Pancreas (tissue), 10 donors: ENCODE measurements at regions not wholly inside any gene's neighbourhood (a gene's known extent, or its start where the extent isn't known, plus 50 kb on each side); places are given as distances from the start of the nearest gene placed in this dataset.

Experiments used
- ATAC-seq, 4 donors: fragments of 200-7000 bp; cut with Tn5 transposase; one replicate each; pipeline versions ENCODE4 v1.8.0 to v1.9.1; 2020; ENCODE audit warnings: mild to moderate bottlenecking in 4 of 4, moderate library complexity in 4 of 4
- DNase-seq, 6 donors: peaks; one replicate each; pipeline ENCODE4 v3.0.0-alpha.2; 2020
- FAIRE-seq: peaks from 2 replicates; lab custom pipeline; 2012; peaks lifted over from hg19 to GRCh38; lab: Jason Lieb, UNC
- H3K27ac ChIP-seq, 4 donors: fragments of 200-600 bp; sonication (generic); 1 replicate in 3 of 4; 2 replicates in 1 of 4; pipeline versions ENCODE4 v1.5.0 to v1.8.0; 2020
- H3K27me3 ChIP-seq, 4 donors: fragments of 200-600 bp; one replicate each; pipeline ENCODE4 v1.8.0; 2021
- H3K36me3 ChIP-seq, 3 donors: fragments of 200-600 bp; sonication (generic) in 1 of 3; one replicate each; pipeline versions ENCODE4 v1.5.0 to v1.8.0; 2020 to 2021
- H3K4me1 ChIP-seq, 3 donors: fragments of 200-600 bp; one replicate each; pipeline ENCODE4 v1.8.0; 2021
- H3K4me3 ChIP-seq, 4 donors: fragments of 200-600 bp; sonication (generic) in 2 of 4; one replicate each; pipeline versions ENCODE4 v1.5.0 to v1.8.0; 2020 to 2021
- H3K9me3 ChIP-seq, 4 donors: fragments of 200-600 bp; one replicate each; pipeline ENCODE4 v1.8.0; 2021
- WGBS, 2 donors: extraction: QIAGEN DNeasy Blood & Tissue Kit; methylation state at CpG; one replicate each; pipeline ENCODE4 v1.1.7; 2013; 5-methylcytosine and 5-hydroxymethylcytosine counted together
- intact Hi-C, 3 donors: fragments of 100-400 bp; cut with DNase I; formaldehyde crosslinking; loops; one replicate each; pipeline versions ENCODE4 v1.11.1 to v1.14.2; 2022
- TF ChIP-seq, protein P1 (sequence below), 4 donors: fragments of 200-600 bp; sonication (generic) in 3 of 4; IDR thresholded peaks; one replicate each; pipeline versions ENCODE4 v1.5.0 to v1.8.0; 2021; ENCODE audit warnings: antibody characterized with exemption in 4 of 4
- donor health status: healthy with polysubstance abuse.
- donor health status: DM: no; HTN: no; CAD: no; lungs with moderate emphysema.
- donor health status: DM: no; HTN: no; CAD: no.
- donor health status: control.
- donor health status: control.
- donor health status: Bipolar disorder and iron deficiency.
- donor health status: DM: yes; HTN: yes; CAD: no.
- donor health status: DM: no; HTN: no; CAD: no.
- donor health status: DM: no; HTN: no; CAD: no.
- donor health status: DM: yes; HTN: yes; CAD: no.

DNA sequence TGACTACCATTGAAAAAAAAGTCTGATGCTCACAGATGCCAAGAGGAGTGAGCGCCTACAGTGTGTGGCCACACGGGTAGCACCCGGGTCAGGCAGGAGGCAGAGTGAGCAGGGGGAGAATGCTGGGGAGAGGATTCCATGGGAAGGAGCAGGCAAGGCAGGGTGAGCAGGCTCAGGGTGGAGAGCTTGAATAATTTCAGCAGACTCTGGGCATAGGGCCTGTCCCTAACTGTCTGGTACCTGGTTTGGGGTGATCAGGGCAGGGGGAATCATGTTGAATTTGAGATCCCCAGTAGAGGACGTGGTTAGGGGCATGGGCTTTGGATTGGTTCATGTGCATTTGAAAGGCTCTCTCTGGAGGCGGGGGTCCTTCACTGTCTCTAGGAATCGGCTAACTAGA lies 51.2 kb upstream of the TLR3 start:
- Histone ChIP-seq H3K27ac (no peak overlapping the region), H3K4me1 (no peaks in the 10 kb centered on the region), H3K36me3 (no peaks in the 10 kb centered on the region), H3K4me3 (no peak overlapping the region), H3K27me3 (no peaks in the 10 kb centered on the region), H3K9me3 (no peaks in the 10 kb centered on the region)
- intact Hi-C loops, result loop anchor here in 1 of 3 donors (10.0 kb wide), 1 partner anchor 373 kb away; no protein-coding TSS in a partner anchor
- DNase-seq (no peak), FAIRE-seq (no peak), ATAC-seq (no peak)
- TF ChIP-seq, protein P1, sequence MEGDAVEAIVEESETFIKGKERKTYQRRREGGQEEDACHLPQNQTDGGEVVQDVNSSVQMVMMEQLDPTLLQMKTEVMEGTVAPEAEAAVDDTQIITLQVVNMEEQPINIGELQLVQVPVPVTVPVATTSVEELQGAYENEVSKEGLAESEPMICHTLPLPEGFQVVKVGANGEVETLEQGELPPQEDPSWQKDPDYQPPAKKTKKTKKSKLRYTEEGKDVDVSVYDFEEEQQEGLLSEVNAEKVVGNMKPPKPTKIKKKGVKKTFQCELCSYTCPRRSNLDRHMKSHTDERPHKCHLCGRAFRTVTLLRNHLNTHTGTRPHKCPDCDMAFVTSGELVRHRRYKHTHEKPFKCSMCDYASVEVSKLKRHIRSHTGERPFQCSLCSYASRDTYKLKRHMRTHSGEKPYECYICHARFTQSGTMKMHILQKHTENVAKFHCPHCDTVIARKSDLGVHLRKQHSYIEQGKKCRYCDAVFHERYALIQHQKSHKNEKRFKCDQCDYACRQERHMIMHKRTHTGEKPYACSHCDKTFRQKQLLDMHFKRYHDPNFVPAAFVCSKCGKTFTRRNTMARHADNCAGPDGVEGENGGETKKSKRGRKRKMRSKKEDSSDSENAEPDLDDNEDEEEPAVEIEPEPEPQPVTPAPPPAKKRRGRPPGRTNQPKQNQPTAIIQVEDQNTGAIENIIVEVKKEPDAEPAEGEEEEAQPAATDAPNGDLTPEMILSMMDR (IDR thresholded peaks at IDR 0.05), result no peak
- WGBS, 2 donors, result 87 to 94% methylated on average over 6 of the region's 6 CpGs

DNA sequence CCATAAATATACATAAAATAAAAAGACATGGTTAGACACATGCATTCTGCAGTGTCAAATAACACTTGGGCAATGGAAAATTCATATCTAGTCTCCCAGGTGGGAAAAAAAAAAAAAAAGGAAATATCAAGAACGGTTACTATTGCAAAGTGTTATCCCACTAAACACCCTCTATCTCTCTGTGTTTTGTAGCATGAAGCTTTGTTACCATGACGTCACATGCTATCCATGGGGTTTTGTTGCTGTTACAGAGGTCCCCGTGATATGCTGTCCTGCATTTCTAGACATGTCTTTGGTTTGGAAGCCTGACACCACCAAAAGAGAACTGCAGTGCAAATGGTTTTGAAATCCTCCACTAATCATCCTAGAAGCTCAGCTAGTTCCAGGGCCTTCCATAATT lies 50.7 kb upstream of the TLR3 start:
- Histone ChIP-seq H3K4me1 (no peaks in the 10 kb centered on the region), H3K36me3 (no peaks in the 10 kb centered on the region), H3K4me3 (no peak overlapping the region), H3K27ac (no peak overlapping the region), H3K9me3 (no peaks in the 10 kb centered on the region), H3K27me3 (no peaks in the 10 kb centered on the region)
- DNase-seq (no peak), ATAC-seq (no peak), FAIRE-seq (no peak)
- 64 to 66% methylated on average over 3 of the region's 3 CpGs for WGBS, 2 donors
- intact Hi-C loops, result loop anchor here in 1 of 3 donors (10.0 kb wide), 1 partner anchor 373 kb away; no protein-coding TSS in a partner anchor
- TF ChIP-seq, protein P1 (IDR thresholded peaks at IDR 0.05), result no peak

DNA sequence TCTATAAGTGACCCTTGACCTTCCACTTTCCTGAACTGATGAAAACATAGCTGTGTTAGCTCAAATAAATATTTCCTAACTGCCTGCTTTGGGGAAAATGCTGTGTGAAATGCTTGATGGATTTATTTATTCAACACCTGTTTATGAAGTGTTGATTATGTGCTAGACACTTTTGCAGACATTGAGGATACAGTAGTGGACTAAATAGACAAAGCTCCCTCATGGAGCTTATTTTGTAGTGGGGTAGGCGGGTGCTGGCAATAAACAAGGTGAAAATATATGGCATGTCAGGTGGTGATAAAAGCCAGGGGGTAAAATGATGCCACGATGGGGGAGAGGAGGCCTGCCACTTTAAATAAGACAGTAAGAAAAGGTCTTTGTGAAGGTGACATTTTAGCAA lies 50.2 kb upstream of the TLR3 start:
- Histone ChIP-seq H3K36me3 (no peaks in the 10 kb centered on the region), H3K4me3 (no peak overlapping the region), H3K9me3 (no peaks in the 10 kb centered on the region), H3K4me1 (no peaks in the 10 kb centered on the region), H3K27me3 (no peaks in the 10 kb centered on the region), H3K27ac (no peak overlapping the region)
- TF ChIP-seq, protein P1 (IDR thresholded peaks at IDR 0.05), result no peak
- ATAC-seq, result no peak
- no peak for FAIRE-seq
- DNase-seq, result no peak
- 86 to 87% methylated on average over 2 of the region's 2 CpGs for WGBS, 2 donors
- intact Hi-C loops, result loop anchor here in 1 of 3 donors (10.0 kb wide), 1 partner anchor 374 kb away; no protein-coding TSS in a partner anchor
